ENCODE measurements at regions not wholly inside any gene's neighbourhood (a gene's known extent, or its start where the extent isn't known, plus 50 kb on each side); places are given as distances from the start of the nearest gene placed in this dataset.

GRCh38 chr4:138736362-138736761 is 279.2 kb upstream of the NOCT start:
- no peak overlapping the region for H3K9ac ChIP-seq (ENCODE audit: low read depth, low read length, poor library complexity, severe bottlenecking)
- no peaks in the 10 kb centered on the region for H3K27me3 ChIP-seq (ENCODE audit: insufficient read depth, low read length, poor library complexity, severe bottlenecking)
- H3K9me2 ChIP-seq (replicated peaks; ENCODE audit: low read depth, low read length): no peaks in the 10 kb centered on the region
- no peaks in the 10 kb centered on the region for H3K36me3 ChIP-seq (ENCODE audit: insufficient read depth, low read length)
- no peak overlapping the region for H3K4me2 ChIP-seq (ENCODE audit: low read depth, low read length, poor library complexity, severe bottlenecking)
- no peaks in the 10 kb centered on the region for H3F3A ChIP-seq (ENCODE audit: low read depth)
- H4K20me1 ChIP-seq (ENCODE audit: insufficient read depth, low read length, poor library complexity, severe bottlenecking): no peaks in the 10 kb centered on the region
- H3K4me3 ChIP-seq (ENCODE audit: low read length, poor library complexity, severe bottlenecking): no peak overlapping the region
- no peaks in the 10 kb centered on the region for H3K9me3 ChIP-seq (ENCODE audit: insufficient read depth, low read depth, low read length)
- no peaks in the 10 kb centered on the region for H3K4me1 ChIP-seq (ENCODE audit: insufficient read depth, low read length, poor library complexity, severe bottlenecking)
- no peaks in the 10 kb centered on the region for H3K79me2 ChIP-seq (ENCODE audit: insufficient read depth, low read length)
- H2AFZ ChIP-seq (ENCODE audit: low read length): no peak overlapping the region
- no peak for TF ChIP-seq CTCF (conservative IDR thresholded peaks at IDR 0.05; ENCODE audit: low read length)
- no peak for TF ChIP-seq EZH2phosphoT487 (IDR thresholded peaks at IDR 0.05; ENCODE audit: borderline replicate concordance)

- Histone ChIP-seq H3K9ac (ENCODE audit: low read depth, low read length, poor library complexity, severe bottlenecking) (no peak overlapping the region), H3K9me2 (replicated peaks; ENCODE audit: low read depth, low read length) (no peaks in the 10 kb centered on the region), H3K9me3 (ENCODE audit: insufficient read depth, low read depth, low read length) (no peaks in the 10 kb centered on the region), H3K27me3 (ENCODE audit: insufficient read depth, low read length, poor library complexity, severe bottlenecking) (no peaks in the 10 kb centered on the region), H3F3A (ENCODE audit: low read depth) (no peaks in the 10 kb centered on the region), H3K4me3 (ENCODE audit: low read length, poor library complexity, severe bottlenecking) (no peak overlapping the region), H3K4me1 (ENCODE audit: insufficient read depth, low read length, poor library complexity, severe bottlenecking) (no peaks in the 10 kb centered on the region), H4K20me1 (ENCODE audit: insufficient read depth, low read length, poor library complexity, severe bottlenecking) (no peaks in the 10 kb centered on the region), H3K4me2 (ENCODE audit: low read depth, low read length, poor library complexity, severe bottlenecking) (no peak overlapping the region), H3K79me2 (ENCODE audit: insufficient read depth, low read length) (no peaks in the 10 kb centered on the region), H3K36me3 (ENCODE audit: insufficient read depth, low read length) (no peaks in the 10 kb centered on the region), H2AFZ (ENCODE audit: low read length) (no peak overlapping the region)
- TF ChIP-seq CTCF (conservative IDR thresholded peaks at IDR 0.05; ENCODE audit: low read length): no peak
- no peak for TF ChIP-seq EZH2phosphoT487 (IDR thresholded peaks at IDR 0.05; ENCODE audit: borderline replicate concordance)
Measured at GRCh38 chr4:138734746-138735145, 280.8 kb upstream of the NOCT start.

- H2AFZ ChIP-seq (ENCODE audit: low read length): no peak overlapping the region
- H3K9me3 ChIP-seq (ENCODE audit: insufficient read depth, low read depth, low read length): no peaks in the 10 kb centered on the region
- H3K9ac ChIP-seq (ENCODE audit: low read depth, low read length, poor library complexity, severe bottlenecking): no peak overlapping the region
- H3K36me3 ChIP-seq (ENCODE audit: insufficient read depth, low read length): no peaks in the 10 kb centered on the region
- no peaks in the 10 kb centered on the region for H3K9me2 ChIP-seq (replicated peaks; ENCODE audit: low read depth, low read length)
- H4K20me1 ChIP-seq (ENCODE audit: insufficient read depth, low read length, poor library complexity, severe bottlenecking): no peaks in the 10 kb centered on the region
- TF ChIP-seq EZH2phosphoT487 (IDR thresholded peaks at IDR 0.05; ENCODE audit: borderline replicate concordance): no peak
- TF ChIP-seq CTCF (conservative IDR thresholded peaks at IDR 0.05; ENCODE audit: low read length): no peak
- H3F3A ChIP-seq (ENCODE audit: low read depth): no peaks in the 10 kb centered on the region
- H3K4me3 ChIP-seq (ENCODE audit: low read length, poor library complexity, severe bottlenecking): no peak overlapping the region
- no peaks in the 10 kb centered on the region for H3K27me3 ChIP-seq (ENCODE audit: insufficient read depth, low read length, poor library complexity, severe bottlenecking)
- no peak overlapping the region for H3K4me2 ChIP-seq (ENCODE audit: low read depth, low read length, poor library complexity, severe bottlenecking)
- H3K79me2 ChIP-seq (ENCODE audit: insufficient read depth, low read length): no peaks in the 10 kb centered on the region
- no peaks in the 10 kb centered on the region for H3K4me1 ChIP-seq (ENCODE audit: insufficient read depth, low read length, poor library complexity, severe bottlenecking)
Measured at GRCh38 chr4:138728566-138728965, 287.0 kb upstream of the NOCT start.
